ENCODE measurements at regions not wholly inside any gene's neighbourhood (a gene's known extent, or its start where the extent isn't known, plus 50 kb on each side); places are given as distances from the start of the nearest gene placed in this dataset.

DNA sequence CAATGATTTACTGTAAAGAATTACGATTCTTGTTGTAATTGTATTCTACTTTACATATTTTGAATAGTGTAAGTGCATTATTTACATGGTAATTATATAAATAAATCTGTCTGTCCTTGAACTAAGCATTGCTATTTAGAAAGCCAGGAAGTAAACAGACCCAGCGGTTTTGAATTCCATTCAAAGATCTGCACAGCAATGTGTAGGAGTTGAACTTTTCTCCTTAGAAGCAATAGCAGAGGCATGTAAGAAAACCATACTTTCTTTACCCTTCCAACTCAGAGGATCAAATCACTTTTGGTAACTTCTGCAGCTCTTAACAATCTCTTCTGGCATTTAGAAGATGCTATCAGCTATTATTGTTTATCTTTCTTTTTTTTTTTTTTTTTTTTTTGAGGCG, 109.2 kb upstream of the VRK2 start:
- TF ChIP-seq, protein P1, sequence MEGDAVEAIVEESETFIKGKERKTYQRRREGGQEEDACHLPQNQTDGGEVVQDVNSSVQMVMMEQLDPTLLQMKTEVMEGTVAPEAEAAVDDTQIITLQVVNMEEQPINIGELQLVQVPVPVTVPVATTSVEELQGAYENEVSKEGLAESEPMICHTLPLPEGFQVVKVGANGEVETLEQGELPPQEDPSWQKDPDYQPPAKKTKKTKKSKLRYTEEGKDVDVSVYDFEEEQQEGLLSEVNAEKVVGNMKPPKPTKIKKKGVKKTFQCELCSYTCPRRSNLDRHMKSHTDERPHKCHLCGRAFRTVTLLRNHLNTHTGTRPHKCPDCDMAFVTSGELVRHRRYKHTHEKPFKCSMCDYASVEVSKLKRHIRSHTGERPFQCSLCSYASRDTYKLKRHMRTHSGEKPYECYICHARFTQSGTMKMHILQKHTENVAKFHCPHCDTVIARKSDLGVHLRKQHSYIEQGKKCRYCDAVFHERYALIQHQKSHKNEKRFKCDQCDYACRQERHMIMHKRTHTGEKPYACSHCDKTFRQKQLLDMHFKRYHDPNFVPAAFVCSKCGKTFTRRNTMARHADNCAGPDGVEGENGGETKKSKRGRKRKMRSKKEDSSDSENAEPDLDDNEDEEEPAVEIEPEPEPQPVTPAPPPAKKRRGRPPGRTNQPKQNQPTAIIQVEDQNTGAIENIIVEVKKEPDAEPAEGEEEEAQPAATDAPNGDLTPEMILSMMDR (IDR thresholded peaks at IDR 0.05): no peak
- Mint-ChIP-seq H3K4me1 (no peaks in the 10 kb centered on the region), H3K9me3 (peaks cover 26% of the 10 kb centered on the region), H3K27me3 (no peaks in the 10 kb centered on the region), H3K4me3 (no peak overlapping the region), H3K36me3 (ENCODE audit: low read depth) (peaks cover 11% of the 10 kb centered on the region), H3K27ac (no peak overlapping the region)
- DNase-seq: no peak
- intact Hi-C loops (cut with micrococcal nuclease): no loop called here
- POLR2A ChIA-PET: interaction anchor here (1.0 kb wide), 1 partner anchor 109 kb away, joined by 3 read pairs; the partner anchor contains the start of gene VRK2
- CTCF ChIA-PET: no interaction called here
- ATAC-seq (ENCODE audit: low read depth): no peak

DNA sequence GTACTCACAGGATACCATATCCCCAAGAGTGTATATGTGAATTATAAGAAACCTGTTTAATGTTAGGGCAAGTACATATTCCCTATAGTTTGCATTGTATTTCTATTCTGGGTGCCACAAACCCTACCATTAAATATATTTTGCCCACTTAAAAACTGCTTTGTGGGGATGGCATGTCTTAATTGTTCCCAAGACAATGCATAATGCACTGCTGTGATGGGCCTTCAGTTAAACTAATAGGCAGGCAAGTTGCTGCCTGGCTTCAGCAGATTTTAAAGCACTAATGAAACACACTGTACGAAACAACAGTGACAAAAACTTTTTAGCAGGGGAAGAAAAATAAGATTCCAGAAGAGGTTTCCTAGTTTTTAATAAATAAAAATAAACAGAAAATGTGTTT, 104.8 kb upstream of the VRK2 start:
- no peak overlapping the region for H3K4me3 Mint-ChIP-seq
- no peaks in the 10 kb centered on the region for H3K4me1 Mint-ChIP-seq
- ChIA-PET CTCF (no interaction called here), POLR2A (no interaction called here)
- no peak overlapping the region for H3K27ac Mint-ChIP-seq
- ATAC-seq (ENCODE audit: low read depth) (no peak), DNase-seq (no peak)
- H3K9me3 Mint-ChIP-seq: no peaks in the 10 kb centered on the region
- TF ChIP-seq, protein P1 (IDR thresholded peaks at IDR 0.05): no peak
- intact Hi-C loops (cut with micrococcal nuclease): no loop called here
- H3K27me3 Mint-ChIP-seq: no peaks in the 10 kb centered on the region
- peaks cover 7% of the 10 kb centered on the region for H3K36me3 Mint-ChIP-seq (ENCODE audit: low read depth)

DNA sequence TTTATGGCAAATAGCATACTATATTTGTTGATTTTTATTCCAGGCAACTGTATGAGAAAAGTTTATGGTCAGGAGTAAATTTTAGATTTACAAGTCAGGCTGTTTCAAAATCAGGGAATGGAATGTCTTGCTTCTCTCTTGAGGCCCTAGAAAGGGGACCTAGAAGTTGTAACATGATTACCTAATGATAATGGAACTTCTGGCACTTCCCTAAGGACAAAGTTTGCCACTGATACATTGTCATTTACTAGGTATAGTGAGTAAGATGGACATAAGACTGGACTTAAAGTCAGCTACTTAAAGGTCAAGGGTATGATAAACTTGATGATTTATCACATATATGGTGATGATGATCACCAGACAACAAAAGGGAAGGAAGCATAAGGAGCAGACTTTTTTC, 103.3 kb upstream of the VRK2 start:
- CTCF ChIA-PET: no interaction called here
- intact Hi-C loops (cut with micrococcal nuclease): no loop called here
- Mint-ChIP-seq H3K4me3 (no peak overlapping the region), H3K9me3 (no peaks in the 10 kb centered on the region), H3K27me3 (no peaks in the 10 kb centered on the region), H3K4me1 (no peaks in the 10 kb centered on the region), H3K36me3 (ENCODE audit: low read depth) (peaks cover 7% of the 10 kb centered on the region), H3K27ac (no peak overlapping the region)
- TF ChIP-seq, protein P1 (IDR thresholded peaks at IDR 0.05): no peak
- POLR2A ChIA-PET: interaction anchor here (0.7 kb wide), 1 partner anchor 103 kb away, joined by 3 read pairs; no protein-coding TSS in a partner anchor
- no peak for DNase-seq
- no peak for ATAC-seq (ENCODE audit: low read depth)

DNA sequence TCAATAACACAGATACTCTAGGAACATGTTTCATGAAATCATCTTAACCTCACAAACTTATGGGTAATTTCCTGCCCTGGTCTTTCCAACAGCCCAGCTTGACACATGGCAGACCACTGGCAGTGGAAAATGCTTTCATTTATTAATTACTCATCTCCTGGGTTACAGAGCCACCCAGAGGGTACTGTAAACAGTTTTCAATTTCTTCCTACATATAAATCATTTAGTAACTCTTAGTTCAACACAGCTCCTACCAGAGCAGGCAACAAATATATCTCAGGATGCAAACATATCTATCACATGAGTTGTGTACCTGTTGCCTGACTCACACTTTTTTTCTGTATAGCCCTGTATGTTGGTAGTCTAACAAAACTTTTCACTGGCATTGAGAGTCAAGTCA, 99.2 kb upstream of the VRK2 start:
- DNase-seq (no peak), ATAC-seq (ENCODE audit: low read depth) (no peak)
- no peak overlapping the region for H3K27ac Mint-ChIP-seq
- no peaks in the 10 kb centered on the region for H3K4me1 Mint-ChIP-seq
- H3K4me3 Mint-ChIP-seq: no peak overlapping the region
- peaks cover 4% of the 10 kb centered on the region for H3K9me3 Mint-ChIP-seq
- H3K36me3 Mint-ChIP-seq (ENCODE audit: low read depth): peaks cover 9% of the 10 kb centered on the region
- TF ChIP-seq, protein P1 (IDR thresholded peaks at IDR 0.05): no peak
- POLR2A ChIA-PET: no interaction called here
- CTCF ChIA-PET: no interaction called here
- no peaks in the 10 kb centered on the region for H3K27me3 Mint-ChIP-seq
- intact Hi-C loops (cut with micrococcal nuclease): no loop called here

DNA sequence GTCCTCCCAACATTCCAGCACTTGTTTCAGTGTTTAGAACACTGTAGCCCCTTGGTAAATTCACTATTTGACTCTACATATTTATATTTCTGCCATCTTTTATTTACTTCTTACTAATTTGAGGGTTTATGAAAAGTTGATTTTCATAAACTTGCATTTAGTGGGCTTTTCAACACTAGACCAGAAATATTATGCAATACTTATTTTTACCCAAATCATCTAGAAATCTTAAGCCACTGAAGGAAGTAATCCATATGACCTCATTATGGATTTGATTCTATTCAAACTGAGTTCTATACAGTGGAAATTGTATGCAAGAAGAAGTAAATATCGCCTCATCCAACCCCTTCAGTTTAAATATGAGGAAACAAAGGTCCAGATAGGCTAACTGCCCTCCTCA, 92.6 kb upstream of the VRK2 start:
- POLR2A ChIA-PET: no interaction called here
- Mint-ChIP-seq H3K9me3 (peaks cover 4% of the 10 kb centered on the region), H3K27ac (no peak overlapping the region), H3K4me1 (no peaks in the 10 kb centered on the region), H3K36me3 (ENCODE audit: low read depth) (peaks cover 3% of the 10 kb centered on the region), H3K27me3 (no peaks in the 10 kb centered on the region), H3K4me3 (no peak overlapping the region)
- no peak for ATAC-seq (ENCODE audit: low read depth)
- intact Hi-C loops (cut with micrococcal nuclease): no loop called here
- no peak for DNase-seq
- TF ChIP-seq, protein P1 (IDR thresholded peaks at IDR 0.05): no peak
- CTCF ChIA-PET: no interaction called here

Measured in activated B cell treated with CpG ODN at 0.5 μM for 24 hours (primary cell).